ENCODE measurements at regions not wholly inside any gene's neighbourhood (a gene's known extent, or its start where the extent isn't known, plus 50 kb on each side); places are given as distances from the start of the nearest gene placed in this dataset.

DNA sequence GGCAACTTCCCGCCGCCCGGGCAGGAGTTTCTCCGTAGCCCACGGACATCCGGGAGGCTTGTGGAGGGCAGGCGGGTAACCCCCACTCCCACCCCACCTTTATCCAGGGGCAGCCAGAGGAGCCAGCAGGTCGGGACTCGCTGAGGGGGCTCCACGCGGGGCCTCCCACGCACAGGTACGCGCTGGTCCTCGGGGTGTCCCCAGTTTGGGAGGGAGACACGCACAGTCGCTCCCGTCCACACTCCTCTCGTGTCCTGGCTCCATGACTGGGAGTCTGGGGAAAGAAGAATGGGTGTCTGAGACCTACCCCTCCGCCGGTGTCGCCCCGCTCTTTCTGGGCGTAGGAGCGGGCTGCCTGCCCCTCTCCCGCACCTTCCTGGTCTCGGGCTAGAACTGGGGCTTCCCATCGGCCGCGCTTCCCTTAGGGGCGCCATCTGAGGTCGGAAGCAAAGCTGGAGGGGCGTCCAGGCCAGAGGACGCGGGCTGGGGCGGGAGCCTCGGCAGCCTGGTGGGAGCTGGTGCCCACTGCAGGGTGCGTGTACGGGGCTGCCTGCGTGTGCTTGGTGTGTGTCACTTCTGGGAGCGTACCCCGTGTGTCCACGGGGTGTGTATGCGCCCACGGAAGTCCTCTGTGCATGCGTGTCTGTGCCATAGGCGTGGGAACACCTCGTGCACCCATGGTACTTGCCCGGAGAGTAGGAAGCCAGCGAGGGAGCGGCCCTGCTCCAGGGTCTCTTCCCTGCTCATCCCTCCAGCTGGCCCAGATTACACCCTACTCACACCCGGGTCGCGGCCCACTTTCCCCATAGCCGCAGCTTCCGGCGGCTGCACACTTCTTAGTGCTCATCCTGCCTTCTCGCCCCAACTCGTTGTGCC lies 73.0 kb upstream of the LEP start:
- Histone ChIP-seq H3K27me3 (ENCODE audit: low read depth) (peaks cover 100% of the 10 kb centered on the region), H3K4me1 (peaks cover 25% of the 10 kb centered on the region), H3K27ac (replicated peaks) (no peak overlapping the region), H3K9me3 (replicated peaks) (no peaks in the 10 kb centered on the region), H3K4me3 (peak overlapping the region; percentile 63), H3K36me3 (no peaks in the 10 kb centered on the region)
- no peak for DNase-seq
- intact Hi-C loops (cut with micrococcal nuclease): no loop called here
- TF ChIP-seq, protein P1, sequence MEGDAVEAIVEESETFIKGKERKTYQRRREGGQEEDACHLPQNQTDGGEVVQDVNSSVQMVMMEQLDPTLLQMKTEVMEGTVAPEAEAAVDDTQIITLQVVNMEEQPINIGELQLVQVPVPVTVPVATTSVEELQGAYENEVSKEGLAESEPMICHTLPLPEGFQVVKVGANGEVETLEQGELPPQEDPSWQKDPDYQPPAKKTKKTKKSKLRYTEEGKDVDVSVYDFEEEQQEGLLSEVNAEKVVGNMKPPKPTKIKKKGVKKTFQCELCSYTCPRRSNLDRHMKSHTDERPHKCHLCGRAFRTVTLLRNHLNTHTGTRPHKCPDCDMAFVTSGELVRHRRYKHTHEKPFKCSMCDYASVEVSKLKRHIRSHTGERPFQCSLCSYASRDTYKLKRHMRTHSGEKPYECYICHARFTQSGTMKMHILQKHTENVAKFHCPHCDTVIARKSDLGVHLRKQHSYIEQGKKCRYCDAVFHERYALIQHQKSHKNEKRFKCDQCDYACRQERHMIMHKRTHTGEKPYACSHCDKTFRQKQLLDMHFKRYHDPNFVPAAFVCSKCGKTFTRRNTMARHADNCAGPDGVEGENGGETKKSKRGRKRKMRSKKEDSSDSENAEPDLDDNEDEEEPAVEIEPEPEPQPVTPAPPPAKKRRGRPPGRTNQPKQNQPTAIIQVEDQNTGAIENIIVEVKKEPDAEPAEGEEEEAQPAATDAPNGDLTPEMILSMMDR (IDR thresholded peaks at IDR 0.05; ENCODE audit: borderline replicate concordance): no peak

DNA sequence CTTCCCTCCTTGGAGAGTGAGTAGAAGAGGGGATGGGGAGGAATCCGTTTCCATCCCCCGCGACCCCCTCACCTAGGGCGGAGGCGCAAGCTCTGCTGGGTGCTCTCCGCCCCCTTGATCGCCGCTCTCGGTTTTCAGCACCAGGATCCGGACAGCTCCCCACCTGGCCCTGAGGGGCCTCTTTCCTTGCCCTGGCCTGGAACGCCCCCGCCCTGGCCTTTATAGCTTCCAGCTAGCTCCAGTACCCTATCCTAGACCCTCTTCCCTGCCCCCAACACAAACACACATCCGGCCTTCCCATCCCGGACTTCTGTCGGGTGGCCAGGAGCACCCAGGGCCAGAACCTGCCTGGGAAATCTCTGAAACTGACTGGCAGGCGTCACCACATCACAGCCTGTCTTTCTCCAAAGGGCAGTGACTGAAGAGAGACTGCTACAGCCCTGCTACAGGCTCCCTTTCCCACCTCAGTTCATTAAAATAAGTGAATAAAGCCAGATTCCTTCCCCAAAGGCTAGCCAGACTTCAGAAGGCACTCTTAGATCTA lies 72.3 kb upstream of the LEP start:
- Histone ChIP-seq H3K4me3 (peak overlapping the region; percentile 63), H3K36me3 (no peaks in the 10 kb centered on the region), H3K4me1 (peaks cover 25% of the 10 kb centered on the region), H3K9me3 (replicated peaks) (no peaks in the 10 kb centered on the region), H3K27ac (replicated peaks) (no peak overlapping the region), H3K27me3 (ENCODE audit: low read depth) (peaks cover 100% of the 10 kb centered on the region)
- intact Hi-C loops (cut with micrococcal nuclease): no loop called here
- TF ChIP-seq, protein P1 (IDR thresholded peaks at IDR 0.05; ENCODE audit: borderline replicate concordance): no peak
- DNase-seq: peak; percentile 33

DNA sequence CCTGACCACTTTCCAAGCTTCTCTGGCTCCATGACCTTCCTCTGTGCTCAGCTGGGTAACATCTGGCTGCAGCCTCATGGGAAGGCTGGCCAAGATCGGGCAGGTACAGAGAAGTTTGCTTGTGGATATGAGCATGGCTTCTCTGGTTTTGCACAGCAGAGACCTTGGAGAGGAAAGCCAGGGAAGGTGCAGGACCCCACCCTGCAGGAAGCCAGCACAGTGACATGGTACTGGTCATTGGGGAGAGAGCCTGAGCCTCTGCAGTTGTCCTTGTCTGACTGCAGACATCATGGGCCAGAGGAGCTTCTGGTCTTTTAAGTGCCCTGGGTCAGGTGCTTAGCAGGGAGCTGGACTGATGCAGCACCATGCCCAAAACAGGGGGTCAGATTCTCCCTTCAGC lies 70.6 kb upstream of the LEP start:
- Histone ChIP-seq H3K27ac (replicated peaks) (no peak overlapping the region), H3K4me3 (no peak overlapping the region), H3K9me3 (replicated peaks) (no peaks in the 10 kb centered on the region), H3K27me3 (ENCODE audit: low read depth) (peaks cover 100% of the 10 kb centered on the region), H3K4me1 (peaks cover 25% of the 10 kb centered on the region), H3K36me3 (no peaks in the 10 kb centered on the region)
- TF ChIP-seq, protein P1 (IDR thresholded peaks at IDR 0.05; ENCODE audit: borderline replicate concordance): no peak
- no peak for DNase-seq
- intact Hi-C loops (cut with micrococcal nuclease): no loop called here

DNA sequence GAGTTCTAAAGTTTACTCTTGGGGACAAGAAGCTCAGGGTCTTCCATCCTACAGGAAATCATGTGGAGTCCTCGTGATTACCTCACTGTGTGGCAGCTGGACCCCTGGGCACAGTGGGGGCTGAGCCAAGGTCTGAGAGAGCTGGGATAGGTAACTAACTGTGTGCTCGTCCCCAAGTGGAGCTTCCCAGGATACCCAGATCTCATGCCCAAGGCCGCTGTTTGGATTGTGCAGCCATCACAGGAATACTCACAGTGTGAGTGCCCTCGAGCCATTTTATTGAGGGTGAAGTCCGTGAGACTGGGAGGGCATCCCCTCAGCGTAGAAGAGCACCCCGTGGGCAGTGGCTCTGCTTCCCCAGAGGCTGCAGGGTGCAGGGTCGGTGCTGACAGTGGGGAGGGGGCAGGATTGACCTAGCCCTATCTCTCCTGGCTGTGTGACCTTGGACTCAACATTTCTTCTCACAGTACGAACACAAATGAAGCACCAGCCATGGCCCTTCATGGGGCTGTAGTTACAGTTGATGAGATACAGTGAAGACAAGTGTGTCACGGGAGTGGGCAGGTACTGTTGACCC lies 69.6 kb upstream of the LEP start:
- Histone ChIP-seq H3K4me1 (peaks cover 23% of the 10 kb centered on the region), H3K27ac (replicated peaks) (no peak overlapping the region), H3K4me3 (no peak overlapping the region), H3K9me3 (replicated peaks) (no peaks in the 10 kb centered on the region), H3K27me3 (ENCODE audit: low read depth) (peaks cover 100% of the 10 kb centered on the region), H3K36me3 (no peaks in the 10 kb centered on the region)
- intact Hi-C loops (cut with micrococcal nuclease): no loop called here
- DNase-seq: no peak
- TF ChIP-seq, protein P1 (IDR thresholded peaks at IDR 0.05; ENCODE audit: borderline replicate concordance): no peak

DNA sequence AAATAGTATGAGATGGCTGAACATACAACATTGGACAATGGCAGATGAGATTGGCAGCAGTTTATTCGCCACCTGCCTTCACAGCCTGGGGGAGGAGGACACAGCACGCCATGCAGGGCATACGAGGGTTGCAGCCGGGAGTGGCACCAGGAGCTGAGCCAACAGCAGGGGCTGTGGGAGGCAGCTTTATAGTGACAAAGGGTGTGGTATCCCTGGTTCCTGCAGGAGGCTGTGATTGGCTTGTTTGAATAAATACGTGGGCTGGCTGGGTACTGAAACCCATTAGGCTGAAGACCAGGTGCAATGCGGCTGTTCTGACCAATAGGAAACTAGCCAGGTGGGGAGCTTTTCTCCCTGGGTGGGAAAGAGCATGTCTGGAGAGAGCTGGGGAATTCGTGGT lies 68.9 kb upstream of the LEP start:
- TF ChIP-seq, protein P1 (IDR thresholded peaks at IDR 0.05; ENCODE audit: borderline replicate concordance): no peak
- no peak for DNase-seq
- H3K36me3 ChIP-seq: no peaks in the 10 kb centered on the region
- H3K4me1 ChIP-seq: peaks cover 15% of the 10 kb centered on the region
- intact Hi-C loops (cut with micrococcal nuclease): no loop called here
- no peak overlapping the region for H3K27ac ChIP-seq (replicated peaks)
- no peaks in the 10 kb centered on the region for H3K9me3 ChIP-seq (replicated peaks)
- H3K27me3 ChIP-seq (ENCODE audit: low read depth): peaks cover 100% of the 10 kb centered on the region
- no peak overlapping the region for H3K4me3 ChIP-seq
